Trophoblast cell (in vitro differentiated cells and primary cell): ENCODE measurements at regions not wholly inside any gene's neighbourhood (a gene's known extent, or its start where the extent isn't known, plus 50 kb on each side); places are given as distances from the start of the nearest gene placed in this dataset.

Source experiments
- DNase-seq, 2 donors: peaks; one replicate each; pipeline ENCODE4 v3.0.0-alpha.2; 2016
- H2AFZ ChIP-seq: 2 replicates; pipeline ENCODE4 v1.6.1; 2013; ENCODE audit warnings: low read length, moderate library complexity, mild to moderate bottlenecking; ENCODE audit not compliant: insufficient read depth, poor library complexity
- H2AK5ac ChIP-seq: 2 replicates; pipeline ENCODE4 v1.6.1; 2013; ENCODE audit warnings: mild to moderate bottlenecking, low read length
- H2BK120ac ChIP-seq: 2 replicates; pipeline ENCODE4 v1.6.1; 2013; ENCODE audit warnings: low read length, mild to moderate bottlenecking, moderate library complexity; ENCODE audit not compliant: insufficient read depth, poor library complexity
- H2BK12ac ChIP-seq: 2 replicates; pipeline ENCODE4 v1.6.1; 2013; ENCODE audit warnings: mild to moderate bottlenecking, low read length, moderate library complexity
- H2BK5ac ChIP-seq: 2 replicates; pipeline ENCODE4 v1.6.1; 2013; ENCODE audit warnings: low read length, low read depth, moderate library complexity, mild to moderate bottlenecking; ENCODE audit not compliant: poor library complexity
- H3K14ac ChIP-seq: 2 replicates; pipeline ENCODE4 v1.6.1; 2013; ENCODE audit warnings: mild to moderate bottlenecking, low read length
- H3K18ac ChIP-seq: 2 replicates; pipeline ENCODE4 v1.6.1; 2013; ENCODE audit warnings: mild to moderate bottlenecking, low read length
- H3K23ac ChIP-seq: 2 replicates; pipeline ENCODE4 v1.6.1; 2013; ENCODE audit warnings: low read length
- H3K27ac ChIP-seq: 2 replicates; pipeline ENCODE4 v1.5.1; 2013; ENCODE audit warnings: low read depth, mild to moderate bottlenecking, inconsistent platforms, low read length, moderate library complexity
- H3K27me3 ChIP-seq: 2 replicates; pipeline ENCODE4 v1.6.1; 2013; ENCODE audit warnings: inconsistent platforms, mild to moderate bottlenecking, low read length, moderate library complexity; ENCODE audit not compliant: insufficient read depth
- H3K36me3 ChIP-seq, 2 experiments: 1 replicate in 1 of 2; 2 replicates in 1 of 2; pipeline ENCODE4 v1.6.1; 2013; ENCODE audit warnings: low read length in 2 of 2, mild to moderate bottlenecking in 2 of 2, moderate library complexity in 1 of 2; ENCODE audit not compliant: insufficient read depth in 2 of 2, control insufficient read depth in 1 of 2
- H3K4ac ChIP-seq: 2 replicates; pipeline ENCODE4 v1.6.1; 2013; ENCODE audit warnings: low read depth, mild to moderate bottlenecking, low read length, moderate library complexity
- H3K4me1 ChIP-seq, 2 experiments: 1 replicate in 1 of 2; 2 replicates in 1 of 2; pipeline ENCODE4 v1.6.1; 2013; ENCODE audit warnings: low read length in 2 of 2, mild to moderate bottlenecking in 2 of 2, moderate library complexity in 1 of 2; ENCODE audit not compliant: insufficient read depth in 2 of 2, control insufficient read depth in 1 of 2
- H3K4me2 ChIP-seq: 2 replicates; pipeline ENCODE4 v1.6.1; 2013; ENCODE audit warnings: inconsistent platforms, mild to moderate bottlenecking, low read length, moderate library complexity
- H3K4me3 ChIP-seq: 2 replicates; pipeline ENCODE4 v1.5.1; 2013; ENCODE audit warnings: mild to moderate bottlenecking, low read depth, low read length, inconsistent platforms
- H3K79me1 ChIP-seq: one replicate; pipeline ENCODE4 v1.6.1; 2013; ENCODE audit warnings: low read length
- H3K79me2 ChIP-seq: 2 replicates; pipeline ENCODE4 v1.6.1; 2013; ENCODE audit warnings: low read length, mild to moderate bottlenecking; ENCODE audit not compliant: control insufficient read depth, insufficient read depth, poor library complexity
- H3K9ac ChIP-seq: 2 replicates; pipeline ENCODE4 v1.6.1; 2013; ENCODE audit warnings: mild to moderate bottlenecking, low read length
- H3K9me3 ChIP-seq: 2 replicates; pipeline ENCODE4 v1.6.1; 2013; ENCODE audit warnings: low read depth, mild to moderate bottlenecking, control low read depth, inconsistent platforms, low read length; ENCODE audit not compliant: insufficient read depth
- H4K12ac ChIP-seq: 2 replicates; pipeline ENCODE4 v1.6.1; 2013; ENCODE audit warnings: low read depth, mild to moderate bottlenecking, low read length, moderate library complexity
- H4K8ac ChIP-seq: 2 replicates; pipeline ENCODE4 v1.6.1; 2013; ENCODE audit warnings: low read depth, mild to moderate bottlenecking, low read length, moderate library complexity
- H4K91ac ChIP-seq: one replicate; pipeline ENCODE4 v1.6.1; 2013; ENCODE audit warnings: low read depth, mild to moderate bottlenecking, low read length, moderate library complexity
- WGBS: extraction: QIAGEN DNeasy Blood & Tissue Kit; methylation state at CpG from one replicate; pipeline ENCODE4 v1.1.7; 2013; ENCODE audit warnings: missing lambda C conversion rate; ENCODE audit not compliant: insufficient read length, insufficient coverage; ENCODE audit errors: extremely low coverage; 5-methylcytosine and 5-hydroxymethylcytosine counted together

DNA sequence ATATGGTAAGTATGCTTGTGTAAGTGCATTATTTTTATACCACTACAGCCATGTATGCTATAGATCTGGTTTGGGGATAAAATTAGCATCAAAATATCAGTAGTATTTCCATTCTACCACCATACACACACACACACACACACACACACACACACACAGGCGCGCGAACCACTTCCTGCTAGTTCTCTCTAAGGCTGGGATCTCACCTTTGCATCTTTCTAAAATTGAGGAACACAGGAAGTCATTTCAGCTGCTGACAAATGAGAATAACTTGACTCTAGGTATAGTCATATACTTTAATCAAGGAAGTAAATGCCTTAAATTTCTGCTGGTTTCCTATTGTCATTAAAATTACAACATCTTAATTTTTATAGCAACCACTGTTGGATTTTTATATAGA is 72.5 kb downstream of the RBM43 start:
- H4K91ac ChIP-seq = no peak overlapping the region
- H2AFZ ChIP-seq = no peak overlapping the region
- H3K9me3 ChIP-seq = no peaks in the 10 kb centered on the region
- no peak overlapping the region for H4K12ac ChIP-seq
- H2BK120ac ChIP-seq = no peak overlapping the region
- H3K36me3 ChIP-seq = no peaks in the 10 kb centered on the region
- no peak overlapping the region for H3K4ac ChIP-seq
- no peaks in the 10 kb centered on the region for H3K79me2 ChIP-seq
- H3K4me1 ChIP-seq = no peaks in the 10 kb centered on the region
- no peak overlapping the region for H3K4me3 ChIP-seq
- H3K79me1 ChIP-seq = no peaks in the 10 kb centered on the region
- H3K27me3 ChIP-seq = no peaks in the 10 kb centered on the region
- H3K9ac ChIP-seq = no peak overlapping the region
- H3K27ac ChIP-seq = no peak overlapping the region
- no peak overlapping the region for H2AK5ac ChIP-seq
- no peak overlapping the region for H3K14ac ChIP-seq
- H3K23ac ChIP-seq = no peak overlapping the region
- no peak overlapping the region for H4K8ac ChIP-seq
- no peak overlapping the region for H2BK5ac ChIP-seq
- no CpG with 5 or more reads among the region's 3 CpGs for WGBS
- no peak overlapping the region for H2BK12ac ChIP-seq
- H3K4me2 ChIP-seq = no peak overlapping the region
- H3K18ac ChIP-seq = no peak overlapping the region
- DNase-seq = no peak

- H3K4ac ChIP-seq = no peak overlapping the region
- H3K23ac ChIP-seq = no peak overlapping the region
- no CpG with 5 or more reads among the region's 15 CpGs for WGBS
Observed at GRCh38 chr2:151186011-151186410, 75.7 kb downstream of the RBM43 start.

GRCh38 chr2:151182899-151183809 is 78.5 kb downstream of the RBM43 start:
- no peak overlapping the region for H3K14ac ChIP-seq

More at GRCh38 chr2:151186011-151186410, 75.7 kb downstream of the RBM43 start:
- Histone ChIP-seq H3K36me3 (no peaks in the 10 kb centered on the region), H2AFZ (no peak overlapping the region), H3K27me3 (no peaks in the 10 kb centered on the region), H4K91ac (no peak overlapping the region), H2BK12ac (no peak overlapping the region), H3K18ac (no peak overlapping the region), H2BK120ac (no peak overlapping the region), H3K4me3 (no peak overlapping the region), H3K27ac (no peak overlapping the region), H2AK5ac (no peak overlapping the region), H3K79me2 (no peaks in the 10 kb centered on the region), H4K8ac (no peak overlapping the region), H3K4me1 (no peaks in the 10 kb centered on the region), H3K9me3 (no peaks in the 10 kb centered on the region), H4K12ac (no peak overlapping the region), H3K4me2 (no peak overlapping the region), H3K79me1 (no peaks in the 10 kb centered on the region), H3K14ac (no peak overlapping the region), H2BK5ac (no peak overlapping the region), H3K9ac (no peak overlapping the region)
- DNase-seq = no peak

DNA sequence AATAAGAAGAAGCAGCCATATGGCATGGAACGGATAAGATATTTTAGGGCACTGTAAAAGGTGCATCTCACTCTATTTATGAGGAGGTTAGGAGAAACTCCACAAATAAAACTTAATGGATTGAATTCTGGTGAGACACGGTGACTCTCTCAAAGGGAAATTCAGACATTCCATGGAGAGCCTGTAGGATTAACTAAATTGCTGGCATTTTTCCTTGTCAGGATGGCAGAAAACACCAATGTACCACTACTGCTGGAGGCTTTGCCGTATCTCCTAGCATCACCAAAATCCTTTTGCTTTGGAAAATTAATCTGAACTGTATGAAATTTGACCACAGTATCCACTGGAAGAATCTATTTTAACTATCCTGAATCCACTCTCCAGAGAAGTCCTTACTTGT is 79.3 kb downstream of the RBM43 start:
- WGBS = no CpG with 5 or more reads among the region's 3 CpGs
- H4K12ac ChIP-seq = no peak overlapping the region
- H3K18ac ChIP-seq = no peak overlapping the region

More at GRCh38 chr2:151182899-151183809, 78.5 kb downstream of the RBM43 start:
- H2BK120ac ChIP-seq = no peak overlapping the region
- no peak overlapping the region for H3K4ac ChIP-seq
- H3K9ac ChIP-seq = no peak overlapping the region
- H3K79me2 ChIP-seq = no peaks in the 10 kb centered on the region
- H3K27ac ChIP-seq = no peak overlapping the region
- H4K12ac ChIP-seq = no peak overlapping the region
- H2BK5ac ChIP-seq = no peak overlapping the region
- H3K27me3 ChIP-seq = no peaks in the 10 kb centered on the region
- DNase-seq = no peak
- H3K79me1 ChIP-seq = no peaks in the 10 kb centered on the region
- no peaks in the 10 kb centered on the region for H3K36me3 ChIP-seq
- H3K4me3 ChIP-seq = no peak overlapping the region
- H4K91ac ChIP-seq = no peak overlapping the region
- WGBS = no CpG with 5 or more reads among the region's 7 CpGs
- no peak overlapping the region for H4K8ac ChIP-seq
- H2BK12ac ChIP-seq = no peak overlapping the region
- no peak overlapping the region for H2AK5ac ChIP-seq
- H3K23ac ChIP-seq = no peak overlapping the region
- H3K4me1 ChIP-seq = no peaks in the 10 kb centered on the region
- H2AFZ ChIP-seq = no peak overlapping the region
- H3K18ac ChIP-seq = no peak overlapping the region
- H3K9me3 ChIP-seq = no peaks in the 10 kb centered on the region
- H3K4me2 ChIP-seq = no peak overlapping the region

More for the DNA sequence above, 79.3 kb downstream of the RBM43 start:
- Histone ChIP-seq H2BK120ac (no peak overlapping the region), H3K4ac (no peak overlapping the region), H3K14ac (no peak overlapping the region), H2BK12ac (no peak overlapping the region), H3K9ac (no peak overlapping the region), H3K23ac (no peak overlapping the region), H4K8ac (no peak overlapping the region), H2BK5ac (no peak overlapping the region), H3K79me1 (no peaks in the 10 kb centered on the region), H3K4me2 (no peak overlapping the region), H2AK5ac (no peak overlapping the region), H3K36me3 (no peaks in the 10 kb centered on the region), H3K4me3 (no peak overlapping the region), H3K79me2 (no peaks in the 10 kb centered on the region), H2AFZ (no peak overlapping the region), H4K91ac (no peak overlapping the region), H3K4me1 (no peaks in the 10 kb centered on the region), H3K27me3 (no peaks in the 10 kb centered on the region), H3K27ac (no peak overlapping the region), H3K9me3 (no peaks in the 10 kb centered on the region)
- DNase-seq = no peak
